WTC11 (cell line): ENCODE measurements at regions not wholly inside any gene's neighbourhood (a gene's known extent, or its start where the extent isn't known, plus 50 kb on each side); places are given as distances from the start of the nearest gene placed in this dataset.

Source experiments
- ATAC-seq: fragments of 200-7000 bp; cut with Tn5 transposase; 2 replicates; pipeline ENCODE4 v1.10.0; 2021; ENCODE audit warnings: mild to moderate bottlenecking, moderate library complexity
- CTCF ChIA-PET: fragments of 300-600 bp; sonication (Branson Sonifier 250); formaldehyde crosslinking; loops from one replicate; lab custom pipeline; 2021; ENCODE audit warnings: antibody characterized with exemption; lab: Charles Lee
- POLR2A ChIA-PET: fragments of 350-600 bp; sonication (Branson Sonifier 250); formaldehyde crosslinking; loops from one replicate; lab custom pipeline; 2021; ENCODE audit warnings: antibody characterized with exemption; lab: Charles Lee
- DNase-seq: peaks from one replicate; pipeline ENCODE4 v3.0.0; 2021; ENCODE audit warnings: low spot score
- H3K27ac Mint-ChIP-seq: 2 replicates; pipeline ENCODE4 v1.8.0; 2021; ENCODE audit warnings: mixed read lengths
- H3K27me3 Mint-ChIP-seq: 2 replicates; pipeline ENCODE4 v1.8.0; 2021; ENCODE audit warnings: low read depth, mild to moderate bottlenecking, moderate library complexity, mixed read lengths
- H3K36me3 Mint-ChIP-seq: 2 replicates; pipeline ENCODE4 v1.8.0; 2021; ENCODE audit warnings: mixed read lengths
- H3K4me1 Mint-ChIP-seq: 2 replicates; pipeline ENCODE4 v1.8.0; 2022; ENCODE audit warnings: mixed read lengths
- H3K4me3 Mint-ChIP-seq: 2 replicates; pipeline ENCODE4 v1.8.0; 2021; ENCODE audit warnings: mild to moderate bottlenecking, moderate library complexity, mixed read lengths
- H3K9me3 Mint-ChIP-seq: 2 replicates; pipeline ENCODE4 v1.8.0; 2021; ENCODE audit warnings: mixed read lengths
- ATF1 ChIP-seq: sonication (generic); formaldehyde crosslinking; IDR thresholded peaks from 2 replicates; pipeline ENCODE4 v1.8.1; 2023; ENCODE audit warnings: mild to moderate bottlenecking, moderate library complexity, missing genetic modification reagents
- CBFB ChIP-seq: sonication (generic); formaldehyde crosslinking; IDR thresholded peaks from 2 replicates; pipeline ENCODE4 v1.8.1; 2022; ENCODE audit warnings: mild to moderate bottlenecking, low read depth, missing genetic modification reagents
- ELF4 ChIP-seq: sonication (generic); formaldehyde crosslinking; IDR thresholded peaks from 2 replicates; pipeline ENCODE4 v1.8.1; 2022; ENCODE audit warnings: low read depth, mild to moderate bottlenecking, moderate library complexity, missing genetic modification reagents
- EMX1 ChIP-seq: fragments of 250-450 bp; sonication (Bioruptor Pico); IDR thresholded peaks from 2 replicates; pipeline ENCODE4 v1.8.0; 2021; ENCODE audit warnings: mild to moderate bottlenecking
- ESRRA ChIP-seq: sonication (generic); formaldehyde crosslinking; IDR thresholded peaks from 2 replicates; pipeline ENCODE4 v1.8.1; 2022; ENCODE audit warnings: mild to moderate bottlenecking, missing genetic modification reagents, borderline replicate concordance
- GRHL2 ChIP-seq: fragments of 250-450 bp; sonication (Bioruptor Pico); IDR thresholded peaks from 2 replicates; pipeline ENCODE4 v1.8.0; 2022; ENCODE audit warnings: mild to moderate bottlenecking, moderate library complexity; ENCODE audit not compliant: insufficient replicate concordance, severe bottlenecking
- JUN ChIP-seq: sonication (generic); formaldehyde crosslinking; IDR thresholded peaks from 2 replicates; pipeline ENCODE4 v1.8.0; 2023; ENCODE audit warnings: mild to moderate bottlenecking, missing genetic modification reagents
- MXD4 ChIP-seq: fragments of 250-450 bp; sonication (Bioruptor Pico); IDR thresholded peaks from 2 replicates; pipeline ENCODE4 v1.8.0; 2021; ENCODE audit warnings: mild to moderate bottlenecking, moderate library complexity, borderline replicate concordance
- NFYB ChIP-seq: sonication (generic); formaldehyde crosslinking; conservative IDR thresholded peaks from 2 replicates; pipeline ENCODE4 v1.8.0; 2022; ENCODE audit warnings: low read depth, missing genetic modification reagents
- RORB ChIP-seq: fragments of 250-450 bp; sonication (Bioruptor Pico); IDR thresholded peaks from 2 replicates; pipeline ENCODE4 v1.9.0; 2021; ENCODE audit warnings: mild to moderate bottlenecking
- SMAD4 ChIP-seq: sonication (generic); formaldehyde crosslinking; IDR thresholded peaks from 2 replicates; pipeline ENCODE4 v1.8.0; 2022; ENCODE audit warnings: mild to moderate bottlenecking, missing genetic modification reagents
- TP53 ChIP-seq: sonication (generic); formaldehyde crosslinking; IDR thresholded peaks from 2 replicates; pipeline ENCODE4 v1.8.1; 2023; ENCODE audit warnings: mild to moderate bottlenecking, missing genetic modification reagents
- ZNF219 ChIP-seq: sonication (generic); formaldehyde crosslinking; IDR thresholded peaks from 2 replicates; pipeline ENCODE4 v1.8.0; 2023; ENCODE audit warnings: missing genetic modification reagents, mild to moderate bottlenecking, borderline replicate concordance
- ZNF263 ChIP-seq: sonication (generic); formaldehyde crosslinking; IDR thresholded peaks from 2 replicates; pipeline ENCODE4 v1.8.1; 2022; ENCODE audit warnings: low read depth, mild to moderate bottlenecking, moderate library complexity, missing genetic modification reagents
- ZNF416 ChIP-seq: fragments of 250-450 bp; sonication (Bioruptor Pico); IDR thresholded peaks from 2 replicates; pipeline ENCODE4 v1.9.0; 2021; ENCODE audit warnings: mild to moderate bottlenecking, inconsistent platforms
- ZNF671 ChIP-seq: fragments of 250-450 bp; sonication (Bioruptor Pico); IDR thresholded peaks from 2 replicates; pipeline ENCODE4 v1.8.0; 2021; ENCODE audit warnings: mild to moderate bottlenecking
- TF ChIP-seq, protein P1 (sequence below): sonication (generic); formaldehyde crosslinking; IDR thresholded peaks from 2 replicates; pipeline ENCODE4 v1.8.1; 2023; ENCODE audit warnings: mild to moderate bottlenecking, missing genetic modification reagents, moderate library complexity
- TF ChIP-seq, protein P2 (sequence below): sonication (generic); formaldehyde crosslinking; IDR thresholded peaks from 2 replicates; pipeline ENCODE4 v1.8.1; 2023; ENCODE audit warnings: mild to moderate bottlenecking, missing genetic modification reagents
- TF ChIP-seq, protein P3 (sequence below): sonication (generic); formaldehyde crosslinking; conservative IDR thresholded peaks from 2 replicates; pipeline ENCODE4 v1.8.1; 2023; ENCODE audit warnings: mild to moderate bottlenecking, low read depth, missing genetic modification reagents, moderate library complexity
- TF ChIP-seq, protein P4 (sequence below): sonication (generic); formaldehyde crosslinking; IDR thresholded peaks from 2 replicates; pipeline ENCODE4 v1.8.0; 2022; ENCODE audit warnings: mild to moderate bottlenecking, missing genetic modification reagents
- TF ChIP-seq, protein P5 (sequence below): fragments of 250-450 bp; sonication (Bioruptor Pico); IDR thresholded peaks from 2 replicates; pipeline ENCODE4 v1.9.0; 2021; ENCODE audit warnings: moderate library complexity, mild to moderate bottlenecking, inconsistent platforms, borderline replicate concordance
- TF ChIP-seq, protein P6 (sequence below): sonication (generic); formaldehyde crosslinking; IDR thresholded peaks from 2 replicates; pipeline ENCODE4 v1.8.1; 2022; ENCODE audit warnings: mild to moderate bottlenecking, moderate library complexity, missing genetic modification reagents
- TF ChIP-seq, protein P7 (sequence below): sonication (generic); formaldehyde crosslinking; IDR thresholded peaks from 2 replicates; pipeline ENCODE4 v1.8.0; 2022; ENCODE audit warnings: missing genetic modification reagents

DNA sequence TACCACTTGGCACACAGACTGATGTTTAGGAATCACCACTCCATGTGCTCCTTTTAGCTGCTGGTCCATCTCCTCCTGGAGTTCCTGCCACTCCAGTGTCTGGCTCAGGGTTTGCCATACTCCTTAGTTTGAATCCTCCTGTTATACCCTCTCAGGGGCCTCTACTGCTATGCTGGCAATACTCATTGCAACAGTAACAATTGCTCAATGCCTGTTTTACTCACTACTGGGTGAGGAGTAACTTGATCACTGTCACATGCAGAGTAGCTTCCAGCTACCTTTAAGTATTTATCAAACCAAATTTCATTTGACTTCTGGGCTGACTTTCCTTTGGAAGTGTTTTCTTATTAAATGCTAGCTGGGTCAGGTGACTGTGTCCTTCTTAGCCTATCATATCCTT lies 107.2 kb upstream of the WLS start:
- H3K9me3 Mint-ChIP-seq, result no peaks in the 10 kb centered on the region
- ATAC-seq (no peak), DNase-seq (no peak)
- H3K27ac Mint-ChIP-seq, result no peak overlapping the region
- TF ChIP-seq ATF1 (CRISPR knock-in tag), result no peak
- TF ChIP-seq ZNF671, result no peak
- TF ChIP-seq, protein P1, sequence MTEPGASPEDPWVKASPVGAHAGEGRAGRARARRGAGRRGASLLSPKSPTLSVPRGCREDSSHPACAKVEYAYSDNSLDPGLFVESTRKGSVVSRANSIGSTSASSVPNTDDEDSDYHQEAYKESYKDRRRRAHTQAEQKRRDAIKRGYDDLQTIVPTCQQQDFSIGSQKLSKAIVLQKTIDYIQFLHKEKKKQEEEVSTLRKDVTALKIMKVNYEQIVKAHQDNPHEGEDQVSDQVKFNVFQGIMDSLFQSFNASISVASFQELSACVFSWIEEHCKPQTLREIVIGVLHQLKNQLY (CRISPR knock-in tag), result no peak
- TF ChIP-seq GRHL2, result no peak
- TF ChIP-seq ELF4, result no peak
- TF ChIP-seq ZNF416 (CRISPR knock-in tag), result no peak
- TF ChIP-seq, protein P2, sequence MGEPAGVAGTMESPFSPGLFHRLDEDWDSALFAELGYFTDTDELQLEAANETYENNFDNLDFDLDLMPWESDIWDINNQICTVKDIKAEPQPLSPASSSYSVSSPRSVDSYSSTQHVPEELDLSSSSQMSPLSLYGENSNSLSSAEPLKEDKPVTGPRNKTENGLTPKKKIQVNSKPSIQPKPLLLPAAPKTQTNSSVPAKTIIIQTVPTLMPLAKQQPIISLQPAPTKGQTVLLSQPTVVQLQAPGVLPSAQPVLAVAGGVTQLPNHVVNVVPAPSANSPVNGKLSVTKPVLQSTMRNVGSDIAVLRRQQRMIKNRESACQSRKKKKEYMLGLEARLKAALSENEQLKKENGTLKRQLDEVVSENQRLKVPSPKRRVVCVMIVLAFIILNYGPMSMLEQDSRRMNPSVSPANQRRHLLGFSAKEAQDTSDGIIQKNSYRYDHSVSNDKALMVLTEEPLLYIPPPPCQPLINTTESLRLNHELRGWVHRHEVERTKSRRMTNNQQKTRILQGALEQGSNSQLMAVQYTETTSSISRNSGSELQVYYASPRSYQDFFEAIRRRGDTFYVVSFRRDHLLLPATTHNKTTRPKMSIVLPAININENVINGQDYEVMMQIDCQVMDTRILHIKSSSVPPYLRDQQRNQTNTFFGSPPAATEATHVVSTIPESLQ, result no peak
- TF ChIP-seq, protein P3, sequence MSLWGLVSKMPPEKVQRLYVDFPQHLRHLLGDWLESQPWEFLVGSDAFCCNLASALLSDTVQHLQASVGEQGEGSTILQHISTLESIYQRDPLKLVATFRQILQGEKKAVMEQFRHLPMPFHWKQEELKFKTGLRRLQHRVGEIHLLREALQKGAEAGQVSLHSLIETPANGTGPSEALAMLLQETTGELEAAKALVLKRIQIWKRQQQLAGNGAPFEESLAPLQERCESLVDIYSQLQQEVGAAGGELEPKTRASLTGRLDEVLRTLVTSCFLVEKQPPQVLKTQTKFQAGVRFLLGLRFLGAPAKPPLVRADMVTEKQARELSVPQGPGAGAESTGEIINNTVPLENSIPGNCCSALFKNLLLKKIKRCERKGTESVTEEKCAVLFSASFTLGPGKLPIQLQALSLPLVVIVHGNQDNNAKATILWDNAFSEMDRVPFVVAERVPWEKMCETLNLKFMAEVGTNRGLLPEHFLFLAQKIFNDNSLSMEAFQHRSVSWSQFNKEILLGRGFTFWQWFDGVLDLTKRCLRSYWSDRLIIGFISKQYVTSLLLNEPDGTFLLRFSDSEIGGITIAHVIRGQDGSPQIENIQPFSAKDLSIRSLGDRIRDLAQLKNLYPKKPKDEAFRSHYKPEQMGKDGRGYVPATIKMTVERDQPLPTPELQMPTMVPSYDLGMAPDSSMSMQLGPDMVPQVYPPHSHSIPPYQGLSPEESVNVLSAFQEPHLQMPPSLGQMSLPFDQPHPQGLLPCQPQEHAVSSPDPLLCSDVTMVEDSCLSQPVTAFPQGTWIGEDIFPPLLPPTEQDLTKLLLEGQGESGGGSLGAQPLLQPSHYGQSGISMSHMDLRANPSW (CRISPR knock-in tag), result no peak
- TF ChIP-seq, protein P4, sequence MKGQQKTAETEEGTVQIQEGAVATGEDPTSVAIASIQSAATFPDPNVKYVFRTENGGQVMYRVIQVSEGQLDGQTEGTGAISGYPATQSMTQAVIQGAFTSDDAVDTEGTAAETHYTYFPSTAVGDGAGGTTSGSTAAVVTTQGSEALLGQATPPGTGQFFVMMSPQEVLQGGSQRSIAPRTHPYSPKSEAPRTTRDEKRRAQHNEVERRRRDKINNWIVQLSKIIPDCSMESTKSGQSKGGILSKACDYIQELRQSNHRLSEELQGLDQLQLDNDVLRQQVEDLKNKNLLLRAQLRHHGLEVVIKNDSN (CRISPR knock-in tag), result no peak
- no peak overlapping the region for H3K4me3 Mint-ChIP-seq
- H3K36me3 Mint-ChIP-seq, result no peaks in the 10 kb centered on the region
- ChIA-PET POLR2A (no interaction called here), CTCF (interaction anchor here (0.6 to 5.8 kb wide), 2 partner anchors 219 to 295 kb away, joined by 3 to 75 read pairs; no protein-coding TSS in a partner anchor)
- 0 out of 2 replicates have a peak, but pooled peaks cover 2% of the 10 kb centered on the region for H3K4me1 Mint-ChIP-seq
- H3K27me3 Mint-ChIP-seq, result no peaks in the 10 kb centered on the region; the same call in 1 of the 2 replicates

DNA sequence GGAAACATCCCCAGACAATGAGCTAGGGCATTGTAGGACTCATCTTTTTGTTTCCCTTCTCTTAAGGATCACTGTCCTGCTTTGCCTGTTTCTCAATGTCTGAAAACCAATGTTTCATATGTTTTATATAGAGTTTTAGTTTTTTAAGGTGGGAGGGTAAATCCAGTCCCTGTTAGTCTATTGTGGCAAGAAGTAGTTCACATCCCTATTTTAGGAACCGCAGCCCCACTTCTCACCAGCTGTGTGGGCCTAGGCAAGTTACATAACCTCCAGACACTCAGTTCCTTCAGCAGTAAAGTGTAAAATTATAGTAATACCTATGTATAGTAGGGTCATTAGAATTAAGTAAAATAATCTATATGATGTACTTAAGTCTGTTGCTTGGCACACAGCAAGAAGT lies 105.8 kb upstream of the WLS start:
- ATAC-seq, result no peak
- H3K27me3 Mint-ChIP-seq, result no peaks in the 10 kb centered on the region; the same call in 1 of the 2 replicates
- ChIA-PET POLR2A (no interaction called here), CTCF (interaction anchor here (0.7 to 5.8 kb wide), 3 partner anchors 16 to 218 kb away, joined by 3 to 75 read pairs (median 3); no protein-coding TSS in a partner anchor)
- no peaks in the 10 kb centered on the region for H3K36me3 Mint-ChIP-seq
- no peak overlapping the region for H3K27ac Mint-ChIP-seq
- no peak overlapping the region for H3K4me3 Mint-ChIP-seq
- H3K9me3 Mint-ChIP-seq, result no peaks in the 10 kb centered on the region
- 0 out of 2 replicates have a peak, but pooled peaks cover 2% of the 10 kb centered on the region for H3K4me1 Mint-ChIP-seq
- no peak for DNase-seq
- TF ChIP-seq ZNF263 (CRISPR knock-in tag) (no peak), ZNF416 (CRISPR knock-in tag) (no peak), NFYB (CRISPR knock-in tag) (no peak), ZNF219 (CRISPR knock-in tag) (no peak), SMAD4 (CRISPR knock-in tag) (no peak), EMX1 (no peak), RORB (CRISPR knock-in tag) (no peak), MXD4 (no peak), ESRRA (CRISPR knock-in tag) (no peak), TP53 (CRISPR knock-in tag) (no peak), CBFB (CRISPR knock-in tag) (no peak), ELF4 (no peak), JUN (CRISPR knock-in tag) (no peak)
- TF ChIP-seq, protein P5, sequence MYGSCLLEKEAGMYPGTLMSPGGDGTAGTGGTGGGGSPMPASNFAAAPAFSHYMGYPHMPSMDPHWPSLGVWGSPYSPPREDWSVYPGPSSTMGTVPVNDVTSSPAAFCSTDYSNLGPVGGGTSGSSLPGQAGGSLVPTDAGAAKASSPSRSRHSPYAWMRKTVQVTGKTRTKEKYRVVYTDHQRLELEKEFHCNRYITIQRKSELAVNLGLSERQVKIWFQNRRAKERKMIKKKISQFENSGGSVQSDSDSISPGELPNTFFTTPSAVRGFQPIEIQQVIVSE, result no peak
- TF ChIP-seq, protein P1 (CRISPR knock-in tag), result no peak
- TF ChIP-seq, protein P6, sequence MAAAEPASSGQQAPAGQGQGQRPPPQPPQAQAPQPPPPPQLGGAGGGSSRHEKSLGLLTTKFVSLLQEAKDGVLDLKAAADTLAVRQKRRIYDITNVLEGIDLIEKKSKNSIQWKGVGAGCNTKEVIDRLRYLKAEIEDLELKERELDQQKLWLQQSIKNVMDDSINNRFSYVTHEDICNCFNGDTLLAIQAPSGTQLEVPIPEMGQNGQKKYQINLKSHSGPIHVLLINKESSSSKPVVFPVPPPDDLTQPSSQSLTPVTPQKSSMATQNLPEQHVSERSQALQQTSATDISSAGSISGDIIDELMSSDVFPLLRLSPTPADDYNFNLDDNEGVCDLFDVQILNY (CRISPR knock-in tag), result no peak
- TF ChIP-seq, protein P7, sequence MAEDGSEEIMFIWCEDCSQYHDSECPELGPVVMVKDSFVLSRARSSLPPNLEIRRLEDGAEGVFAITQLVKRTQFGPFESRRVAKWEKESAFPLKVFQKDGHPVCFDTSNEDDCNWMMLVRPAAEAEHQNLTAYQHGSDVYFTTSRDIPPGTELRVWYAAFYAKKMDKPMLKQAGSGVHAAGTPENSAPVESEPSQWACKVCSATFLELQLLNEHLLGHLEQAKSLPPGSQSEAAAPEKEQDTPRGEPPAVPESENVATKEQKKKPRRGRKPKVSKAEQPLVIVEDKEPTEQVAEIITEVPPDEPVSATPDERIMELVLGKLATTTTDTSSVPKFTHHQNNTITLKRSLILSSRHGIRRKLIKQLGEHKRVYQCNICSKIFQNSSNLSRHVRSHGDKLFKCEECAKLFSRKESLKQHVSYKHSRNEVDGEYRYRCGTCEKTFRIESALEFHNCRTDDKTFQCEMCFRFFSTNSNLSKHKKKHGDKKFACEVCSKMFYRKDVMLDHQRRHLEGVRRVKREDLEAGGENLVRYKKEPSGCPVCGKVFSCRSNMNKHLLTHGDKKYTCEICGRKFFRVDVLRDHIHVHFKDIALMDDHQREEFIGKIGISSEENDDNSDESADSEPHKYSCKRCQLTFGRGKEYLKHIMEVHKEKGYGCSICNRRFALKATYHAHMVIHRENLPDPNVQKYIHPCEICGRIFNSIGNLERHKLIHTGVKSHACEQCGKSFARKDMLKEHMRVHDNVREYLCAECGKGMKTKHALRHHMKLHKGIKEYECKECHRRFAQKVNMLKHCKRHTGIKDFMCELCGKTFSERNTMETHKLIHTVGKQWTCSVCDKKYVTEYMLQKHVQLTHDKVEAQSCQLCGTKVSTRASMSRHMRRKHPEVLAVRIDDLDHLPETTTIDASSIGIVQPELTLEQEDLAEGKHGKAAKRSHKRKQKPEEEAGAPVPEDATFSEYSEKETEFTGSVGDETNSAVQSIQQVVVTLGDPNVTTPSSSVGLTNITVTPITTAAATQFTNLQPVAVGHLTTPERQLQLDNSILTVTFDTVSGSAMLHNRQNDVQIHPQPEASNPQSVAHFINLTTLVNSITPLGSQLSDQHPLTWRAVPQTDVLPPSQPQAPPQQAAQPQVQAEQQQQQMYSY, result no peak
